ENCODE measurements at regions not wholly inside any gene's neighbourhood (a gene's known extent, or its start where the extent isn't known, plus 50 kb on each side); places are given as distances from the start of the nearest gene placed in this dataset.

DNA sequence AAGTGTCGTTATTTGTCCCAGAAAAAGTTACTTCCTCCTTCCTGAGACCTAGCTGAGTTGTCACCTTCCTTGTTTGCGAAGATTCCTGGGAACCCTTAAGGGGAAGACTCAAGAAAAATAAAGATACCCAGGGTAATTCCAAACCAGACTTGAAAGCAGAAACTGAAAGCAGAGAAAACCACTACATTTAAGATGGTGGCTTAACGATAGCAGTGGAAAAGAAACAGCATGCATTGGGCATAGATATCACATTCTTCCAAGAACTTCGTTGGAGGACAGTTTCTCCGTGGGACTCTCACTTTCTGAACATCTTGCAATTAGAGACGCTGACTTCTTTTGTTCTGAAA lies 89.1 kb downstream of the FAM76B start:
- TF ChIP-seq, protein P1, sequence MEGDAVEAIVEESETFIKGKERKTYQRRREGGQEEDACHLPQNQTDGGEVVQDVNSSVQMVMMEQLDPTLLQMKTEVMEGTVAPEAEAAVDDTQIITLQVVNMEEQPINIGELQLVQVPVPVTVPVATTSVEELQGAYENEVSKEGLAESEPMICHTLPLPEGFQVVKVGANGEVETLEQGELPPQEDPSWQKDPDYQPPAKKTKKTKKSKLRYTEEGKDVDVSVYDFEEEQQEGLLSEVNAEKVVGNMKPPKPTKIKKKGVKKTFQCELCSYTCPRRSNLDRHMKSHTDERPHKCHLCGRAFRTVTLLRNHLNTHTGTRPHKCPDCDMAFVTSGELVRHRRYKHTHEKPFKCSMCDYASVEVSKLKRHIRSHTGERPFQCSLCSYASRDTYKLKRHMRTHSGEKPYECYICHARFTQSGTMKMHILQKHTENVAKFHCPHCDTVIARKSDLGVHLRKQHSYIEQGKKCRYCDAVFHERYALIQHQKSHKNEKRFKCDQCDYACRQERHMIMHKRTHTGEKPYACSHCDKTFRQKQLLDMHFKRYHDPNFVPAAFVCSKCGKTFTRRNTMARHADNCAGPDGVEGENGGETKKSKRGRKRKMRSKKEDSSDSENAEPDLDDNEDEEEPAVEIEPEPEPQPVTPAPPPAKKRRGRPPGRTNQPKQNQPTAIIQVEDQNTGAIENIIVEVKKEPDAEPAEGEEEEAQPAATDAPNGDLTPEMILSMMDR (IDR thresholded peaks at IDR 0.05; ENCODE audit: borderline replicate concordance, insufficient read depth, low read depth, low read length): no peak
- no peak overlapping the region for H3K4me3 ChIP-seq (ENCODE audit: low read depth, low read length)

- H3K4me3 ChIP-seq (ENCODE audit: low read depth, low read length): no peak overlapping the region
- TF ChIP-seq, protein P1 (IDR thresholded peaks at IDR 0.05; ENCODE audit: borderline replicate concordance, insufficient read depth, low read depth, low read length): no peak
Measured at GRCh38 chr11:95699631-95700470, 89.7 kb downstream of the FAM76B start.

DNA sequence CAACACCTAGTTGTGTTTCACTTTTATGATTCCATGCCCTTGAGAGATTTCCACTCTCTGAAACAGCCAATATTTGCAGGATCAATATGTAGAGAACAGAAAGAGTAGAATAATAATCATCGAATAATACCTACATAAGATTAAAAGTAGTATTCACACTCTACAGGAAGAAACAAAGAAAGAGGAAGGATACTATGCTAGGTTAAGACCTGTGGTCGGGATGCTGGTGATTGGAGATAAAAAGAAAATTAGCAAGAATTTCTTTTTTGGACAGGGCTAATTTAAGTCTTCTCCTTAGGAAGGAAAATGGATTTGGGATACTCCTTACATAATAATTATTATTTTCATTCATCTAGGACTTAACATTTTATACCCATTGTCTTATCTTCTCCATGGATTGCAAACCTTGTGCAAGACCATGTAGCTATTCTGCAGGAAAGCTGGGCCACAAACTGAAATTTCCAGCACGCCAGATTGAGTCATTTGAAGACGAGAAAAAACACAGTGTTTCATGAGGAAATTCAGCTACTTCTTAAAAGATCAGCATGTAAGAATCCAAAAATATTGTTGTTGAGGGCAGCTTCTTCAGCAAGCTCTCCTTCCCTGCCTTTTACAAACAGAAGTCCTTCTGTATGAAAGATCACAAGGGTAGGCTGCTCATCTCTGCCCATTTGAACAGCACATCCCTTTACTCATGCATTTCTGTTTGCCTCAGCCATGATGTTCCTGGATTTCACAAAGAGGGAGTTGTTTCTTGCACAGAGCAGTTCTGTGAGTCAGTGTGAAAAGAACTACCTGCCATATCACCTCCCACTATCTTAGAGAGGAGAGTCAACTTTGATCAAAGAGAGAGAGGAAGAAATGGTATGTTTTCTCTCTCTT lies 90.7 kb downstream of the FAM76B start:
- TF ChIP-seq, protein P1 (IDR thresholded peaks at IDR 0.05; ENCODE audit: borderline replicate concordance, insufficient read depth, low read depth, low read length): no peak
- H3K4me3 ChIP-seq (ENCODE audit: low read depth, low read length): no peak overlapping the region

- TF ChIP-seq, protein P1 (IDR thresholded peaks at IDR 0.05; ENCODE audit: borderline replicate concordance, insufficient read depth, low read depth, low read length): no peak
- H3K4me3 ChIP-seq (ENCODE audit: low read depth, low read length): no peak overlapping the region
Measured at GRCh38 chr11:95697614-95698408, 91.8 kb downstream of the FAM76B start.

- no peak overlapping the region for H3K4me3 ChIP-seq (ENCODE audit: low read depth, low read length)
- TF ChIP-seq, protein P1 (IDR thresholded peaks at IDR 0.05; ENCODE audit: borderline replicate concordance, insufficient read depth, low read depth, low read length): no peak
Measured at GRCh38 chr11:95695181-95695580, 94.4 kb downstream of the FAM76B start.

DNA sequence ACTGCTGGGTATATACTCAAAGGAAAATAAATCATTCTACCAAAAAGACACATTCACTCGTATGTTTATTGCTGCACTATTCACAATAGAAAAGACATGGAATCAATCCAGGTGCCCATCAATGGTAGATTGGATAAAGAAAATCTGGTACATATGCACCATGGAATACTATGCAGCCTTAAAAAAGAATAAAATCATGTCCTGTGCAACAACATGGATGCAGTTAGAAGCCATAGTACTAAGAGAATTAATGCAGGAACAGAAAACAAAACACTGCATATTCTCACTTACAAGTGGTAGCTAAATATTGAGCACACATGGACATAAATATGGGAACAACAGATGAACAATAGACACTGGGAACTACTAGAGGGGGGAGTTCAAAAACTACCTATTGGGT lies 96.3 kb downstream of the FAM76B start:
- TF ChIP-seq, protein P1 (IDR thresholded peaks at IDR 0.05; ENCODE audit: borderline replicate concordance, insufficient read depth, low read depth, low read length): no peak
- no peak overlapping the region for H3K4me3 ChIP-seq (ENCODE audit: low read depth, low read length)

Measured in GM12875 (cell line).